ENCODE measurements at regions not wholly inside any gene's neighbourhood (a gene's known extent, or its start where the extent isn't known, plus 50 kb on each side); places are given as distances from the start of the nearest gene placed in this dataset.
"Not testable (repeated sequence)": the region's sequence is repeated elsewhere in the genome, so short reads cannot be mapped to it uniquely, and the experiment has no call there.

- no peak for DNase-seq (ENCODE audit: low spot score)
Measured at GRCh38 chr20:52433326-52434040, 241.9 kb upstream of the ZFP64 start.

- no peak for DNase-seq (ENCODE audit: low spot score)
Measured at GRCh38 chr20:52432740-52433139, 241.2 kb upstream of the ZFP64 start.

- DNase-seq (ENCODE audit: low spot score), result no peak
Measured at GRCh38 chr20:52429029-52429428, 237.4 kb upstream of the ZFP64 start.

- DNase-seq (ENCODE audit: low spot score), result no peak
Measured at GRCh38 chr20:52427960-52428359, 236.4 kb upstream of the ZFP64 start.

GRCh38 chr20:52426856-52427255 is 235.3 kb upstream of the ZFP64 start:
- no peak for DNase-seq (ENCODE audit: low spot score)

- DNase-seq (ENCODE audit: low spot score), result no peak
Measured at GRCh38 chr20:52425701-52426100, 234.1 kb upstream of the ZFP64 start.

- DNase-seq (ENCODE audit: low spot score), result no peak
Measured at GRCh38 chr20:52425253-52425652, 233.7 kb upstream of the ZFP64 start.

- DNase-seq (ENCODE audit: low spot score), result not testable (repeated sequence)
Measured at GRCh38 chr20:52424357-52424942, 232.9 kb upstream of the ZFP64 start.

GRCh38 chr20:52423536-52424140 is 232.1 kb upstream of the ZFP64 start:
- DNase-seq (ENCODE audit: low spot score), result not testable (repeated sequence)

- DNase-seq (ENCODE audit: low spot score), result no peak
Measured at GRCh38 chr20:52422574-52423336, 231.2 kb upstream of the ZFP64 start.

- DNase-seq (ENCODE audit: low spot score), result no peak
Measured at GRCh38 chr20:52420805-52421204, 229.2 kb upstream of the ZFP64 start.

GRCh38 chr20:52419205-52419604 is 227.6 kb upstream of the ZFP64 start:
- DNase-seq (ENCODE audit: low spot score), result no peak

GRCh38 chr20:52416953-52417352 is 225.4 kb upstream of the ZFP64 start:
- no peak for DNase-seq (ENCODE audit: low spot score)

GRCh38 chr20:52411611-52412010 is 220.0 kb upstream of the ZFP64 start:
- DNase-seq (ENCODE audit: low spot score), result no peak

GRCh38 chr20:52410731-52411234 is 219.2 kb upstream of the ZFP64 start:
- no peak for DNase-seq (ENCODE audit: low spot score)

- no peak for DNase-seq (ENCODE audit: low spot score)
Measured at GRCh38 chr20:52410182-52410647, 218.6 kb upstream of the ZFP64 start.

- no peak for DNase-seq (ENCODE audit: low spot score)
Measured at GRCh38 chr20:52405986-52406385, 214.4 kb upstream of the ZFP64 start.

GRCh38 chr20:52405417-52405816 is 213.8 kb upstream of the ZFP64 start:
- no peak for DNase-seq (ENCODE audit: low spot score)

- no peak for DNase-seq (ENCODE audit: low spot score)
Measured at GRCh38 chr20:52404671-52405070, 213.1 kb upstream of the ZFP64 start.

- no peak for DNase-seq (ENCODE audit: low spot score)
Measured at GRCh38 chr20:52402950-52403349, 211.4 kb upstream of the ZFP64 start.

- DNase-seq (ENCODE audit: low spot score), result no peak
Measured at GRCh38 chr20:52402514-52402913, 210.9 kb upstream of the ZFP64 start.

GRCh38 chr20:52401431-52401830 is 209.9 kb upstream of the ZFP64 start:
- DNase-seq (ENCODE audit: low spot score), result no peak

Measured in germinal center (tissue), 1 donor.